Endodermal cell (in vitro differentiated cells): ENCODE measurements at regions not wholly inside any gene's neighbourhood (a gene's known extent, or its start where the extent isn't known, plus 50 kb on each side); places are given as distances from the start of the nearest gene placed in this dataset.

Experiments
- DNase-seq: peaks from one replicate; pipeline ENCODE4 v3.0.0-alpha.2; 2017
- H3K27ac ChIP-seq: 2 replicates; pipeline ENCODE4 v1.5.1; 2013; ENCODE audit warnings: mild to moderate bottlenecking, low read depth, low read length, moderate library complexity
- H3K27me3 ChIP-seq: 2 replicates; pipeline ENCODE4 v1.6.1; 2013; ENCODE audit warnings: mild to moderate bottlenecking, low read length, moderate library complexity; ENCODE audit not compliant: insufficient read depth, control insufficient read depth, poor library complexity, severe bottlenecking
- H3K36me3 ChIP-seq: 2 replicates; pipeline ENCODE4 v1.7.0; 2013; ENCODE audit warnings: mild to moderate bottlenecking, low read length, moderate library complexity; ENCODE audit not compliant: control insufficient read depth, insufficient read depth
- H3K4me1 ChIP-seq: one replicate; pipeline ENCODE4 v1.7.0; 2013; ENCODE audit warnings: low read length; ENCODE audit not compliant: control insufficient read depth, insufficient read depth
- H3K4me3 ChIP-seq: 2 replicates; pipeline ENCODE4 v1.5.1; 2013; ENCODE audit warnings: mild to moderate bottlenecking, low read length, moderate library complexity
- H3K9ac ChIP-seq: 2 replicates; pipeline ENCODE4 v1.6.1; 2013; ENCODE audit warnings: mild to moderate bottlenecking, low read length, moderate library complexity; ENCODE audit not compliant: poor library complexity, severe bottlenecking; ENCODE audit errors: extremely low read depth
- H3K9me3 ChIP-seq: 2 replicates; pipeline ENCODE4 v1.6.1; 2013; ENCODE audit warnings: mild to moderate bottlenecking, low read length, moderate library complexity; ENCODE audit not compliant: control insufficient read depth
- H3K27ac Mint-ChIP-seq: 2 replicates; pipeline ENCODE4 v1.8.0; 2020; ENCODE audit warnings: mixed read lengths
- H3K27me3 Mint-ChIP-seq: 2 replicates; pipeline ENCODE4 v1.8.0; 2021; ENCODE audit warnings: mild to moderate bottlenecking, mixed read lengths; ENCODE audit not compliant: insufficient read depth
- H3K36me3 Mint-ChIP-seq: 2 replicates; pipeline ENCODE4 v1.8.0; 2020; ENCODE audit warnings: low read depth, mixed read lengths
- H3K4me1 Mint-ChIP-seq: 2 replicates; pipeline ENCODE4 v1.8.0; 2020; ENCODE audit warnings: mixed read lengths
- H3K4me3 Mint-ChIP-seq: 2 replicates; pipeline ENCODE4 v1.8.0; 2020; ENCODE audit warnings: mild to moderate bottlenecking, moderate library complexity, mixed read lengths
- H3K9me3 Mint-ChIP-seq: 2 replicates; pipeline ENCODE4 v1.8.0; 2020; ENCODE audit warnings: mild to moderate bottlenecking, mixed read lengths
- CTCF ChIP-seq: fragments of 200-600 bp; sonication (generic); conservative IDR thresholded peaks from 2 replicates; pipeline ENCODE4 v1.5.0; 2021; ENCODE audit warnings: antibody characterized with exemption, mild to moderate bottlenecking
- WGBS, 2 experiments: methylation state at CpG; one replicate each; pipeline versions ENCODE4 v1.1.5 to v1.1.7; 2013; ENCODE audit warnings: missing lambda C conversion rate in 2 of 2, mixed read lengths in 1 of 2; ENCODE audit not compliant: insufficient coverage in 1 of 2, insufficient read length in 1 of 2; 5-methylcytosine and 5-hydroxymethylcytosine counted together

DNA sequence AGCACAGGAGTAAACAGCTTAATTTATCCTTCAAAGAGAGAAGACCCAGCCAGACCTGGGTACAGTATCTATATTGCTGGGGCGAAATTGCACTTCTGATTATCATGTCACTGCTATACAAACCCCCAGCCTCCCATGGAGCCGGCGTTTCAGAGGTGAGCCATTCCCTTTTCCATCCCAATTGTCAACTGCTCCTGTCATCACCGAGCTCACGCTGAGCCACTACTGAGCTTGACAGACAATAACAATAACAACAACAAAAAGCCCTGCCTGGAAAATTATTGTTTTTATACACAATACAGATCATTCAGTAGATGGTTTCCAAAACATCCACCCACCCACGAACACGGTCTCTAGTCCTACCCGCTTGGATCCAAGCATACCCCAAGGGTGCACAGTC, 129.0 kb upstream of the JARID2 start:
- no peaks in the 10 kb centered on the region for H3K27me3 Mint-ChIP-seq
- Histone ChIP-seq H3K9ac (no peak overlapping the region), H3K4me3 (no peak overlapping the region), H3K27ac (no peak overlapping the region), H3K36me3 (no peaks in the 10 kb centered on the region), H3K9me3 (no peaks in the 10 kb centered on the region), H3K27me3 (no peaks in the 10 kb centered on the region), H3K4me1 (no peaks in the 10 kb centered on the region)
- no peak overlapping the region for H3K4me3 Mint-ChIP-seq
- no peak overlapping the region for H3K27ac Mint-ChIP-seq
- no peak for DNase-seq
- no peaks in the 10 kb centered on the region for H3K36me3 Mint-ChIP-seq
- no peaks in the 10 kb centered on the region for H3K9me3 Mint-ChIP-seq
- TF ChIP-seq CTCF = no peak
- WGBS, 2 experiments = 77 to 78% methylated on average over 5 to 8 of the region's 8 CpGs
- H3K4me1 Mint-ChIP-seq = peaks cover 4% of the 10 kb centered on the region

DNA sequence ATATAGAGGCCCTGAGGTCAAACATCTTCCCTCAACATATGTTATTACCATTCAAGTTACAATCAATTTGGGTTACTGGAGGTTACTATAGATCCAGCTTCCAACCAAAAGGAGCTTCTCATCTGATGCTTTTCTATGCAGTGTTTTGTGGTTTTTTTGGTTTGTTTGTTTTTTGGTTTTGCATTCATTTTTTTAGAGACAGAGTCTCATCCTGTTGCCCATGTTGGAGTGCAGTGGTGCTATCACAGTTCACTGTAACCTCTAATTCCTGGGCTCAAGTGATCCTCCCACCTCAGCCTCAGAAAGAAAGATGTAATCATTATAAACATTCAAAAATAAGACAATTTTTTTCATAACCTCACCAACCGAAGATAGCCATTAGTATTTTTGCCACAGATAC, 124.4 kb upstream of the JARID2 start:
- H3K9me3 Mint-ChIP-seq = no peaks in the 10 kb centered on the region
- H3K9me3 ChIP-seq = no peaks in the 10 kb centered on the region
- peaks cover 4% of the 10 kb centered on the region for H3K4me1 Mint-ChIP-seq
- H3K27me3 ChIP-seq = no peaks in the 10 kb centered on the region
- H3K4me1 ChIP-seq = no peaks in the 10 kb centered on the region
- no peak overlapping the region for H3K9ac ChIP-seq
- no peaks in the 10 kb centered on the region for H3K36me3 Mint-ChIP-seq
- no peaks in the 10 kb centered on the region for H3K27me3 Mint-ChIP-seq
- H3K4me3 ChIP-seq = no peak overlapping the region
- H3K27ac ChIP-seq = no peak overlapping the region
- no peak for TF ChIP-seq CTCF
- WGBS, 2 experiments = 91% methylated on average over 1 of the region's 1 CpG; no CpG with 5 or more reads in 1 of the 2 experiments
- no peak for DNase-seq
- no peaks in the 10 kb centered on the region for H3K36me3 ChIP-seq
- H3K27ac Mint-ChIP-seq = no peak overlapping the region
- no peak overlapping the region for H3K4me3 Mint-ChIP-seq

DNA sequence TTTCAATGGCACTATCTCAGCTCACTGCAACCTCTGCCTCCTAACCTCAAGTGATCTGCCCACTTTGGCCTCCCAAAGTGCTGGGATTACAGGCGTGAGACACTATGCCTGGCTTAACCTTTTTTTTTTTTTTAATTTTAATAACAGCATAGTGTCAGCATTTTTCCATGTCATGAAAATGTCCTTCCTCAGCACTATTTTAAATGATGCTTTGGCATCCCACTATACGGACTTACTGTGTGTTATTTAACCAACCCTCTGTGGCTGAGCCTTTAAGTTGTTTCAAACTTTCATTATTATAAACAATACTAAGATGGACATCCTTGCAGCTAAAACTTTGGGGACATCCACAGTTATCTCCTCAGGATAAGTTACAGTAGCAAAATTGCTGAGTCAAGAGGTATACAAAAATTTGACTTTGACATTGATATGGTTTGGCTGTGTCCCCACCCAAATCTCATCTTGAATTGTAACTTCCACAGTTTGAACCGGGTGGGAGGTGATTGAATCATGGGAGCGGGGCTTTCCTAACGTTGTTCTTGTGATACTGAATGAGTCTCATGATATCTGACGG, 123.8 kb upstream of the JARID2 start:
- H3K27ac ChIP-seq = no peak overlapping the region
- TF ChIP-seq CTCF = no peak
- H3K9me3 ChIP-seq = no peaks in the 10 kb centered on the region
- no peaks in the 10 kb centered on the region for H3K4me1 ChIP-seq
- H3K4me1 Mint-ChIP-seq = peaks cover under 1% of the 10 kb centered on the region
- no peak overlapping the region for H3K4me3 Mint-ChIP-seq
- no peak overlapping the region for H3K9ac ChIP-seq
- no peak overlapping the region for H3K4me3 ChIP-seq
- H3K36me3 Mint-ChIP-seq = no peaks in the 10 kb centered on the region
- no peaks in the 10 kb centered on the region for H3K36me3 ChIP-seq
- no peaks in the 10 kb centered on the region for H3K27me3 ChIP-seq
- H3K27ac Mint-ChIP-seq = no peak overlapping the region
- no peak for DNase-seq
- no peaks in the 10 kb centered on the region for H3K27me3 Mint-ChIP-seq
- 93 to 96% methylated on average over 2 to 6 of the region's 6 CpGs for WGBS, 2 experiments
- H3K9me3 Mint-ChIP-seq = no peaks in the 10 kb centered on the region
